DMS 273 (cell line): ENCODE measurements at regions not wholly inside any gene's neighbourhood (a gene's known extent, or its start where the extent isn't known, plus 50 kb on each side); places are given as distances from the start of the nearest gene placed in this dataset.
"Not testable (repeated sequence)": the region's sequence is repeated elsewhere in the genome, so short reads cannot be mapped to it uniquely, and the experiment has no call there.

Experiments
- DNase-seq: peaks from one replicate; lab custom pipeline; 2025; ENCODE audit not compliant: unreplicated experiment; lab: John Stamatoyannopoulos, UW

DNA sequence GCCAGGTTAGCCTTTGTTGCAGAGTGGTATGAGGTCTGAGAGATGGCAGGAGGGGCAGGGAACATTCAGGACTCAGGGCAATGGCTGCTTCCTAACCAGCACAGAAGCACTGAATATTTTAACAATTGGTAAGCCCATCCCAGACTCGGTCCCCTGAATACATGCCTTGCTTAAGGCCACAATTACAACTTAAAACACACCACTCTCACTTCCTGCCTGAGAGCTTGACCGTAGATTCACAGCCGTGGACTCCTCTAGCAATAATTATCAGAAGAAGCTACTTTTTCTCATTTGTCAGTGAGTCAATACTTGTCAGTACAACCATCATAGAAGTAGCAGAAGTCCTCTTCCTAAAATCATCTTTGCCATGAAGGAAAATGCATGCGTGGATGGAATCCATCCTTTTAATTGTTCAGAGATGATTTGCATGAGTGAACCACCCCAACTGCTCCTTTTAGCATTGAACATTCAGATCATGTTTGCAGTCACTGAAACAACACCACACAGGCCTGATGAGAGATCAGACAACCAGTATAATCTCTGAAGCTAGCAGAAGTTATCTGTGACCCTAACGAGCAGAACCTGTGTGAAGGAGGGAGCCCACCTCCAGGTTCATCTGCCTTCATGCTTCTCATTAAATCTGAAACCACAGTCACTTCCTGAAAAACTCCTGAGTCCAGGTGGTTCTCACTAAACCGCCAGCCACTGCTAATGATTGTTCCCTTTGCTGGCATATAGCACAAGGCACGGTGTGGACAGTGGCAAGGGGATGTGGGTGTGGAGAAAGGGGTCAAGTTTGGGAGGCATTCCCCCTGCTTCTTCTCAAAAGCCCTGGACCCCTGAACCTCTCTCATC lies 333.9 kb upstream of the CNR1 start:
- no peak for DNase-seq

DNA sequence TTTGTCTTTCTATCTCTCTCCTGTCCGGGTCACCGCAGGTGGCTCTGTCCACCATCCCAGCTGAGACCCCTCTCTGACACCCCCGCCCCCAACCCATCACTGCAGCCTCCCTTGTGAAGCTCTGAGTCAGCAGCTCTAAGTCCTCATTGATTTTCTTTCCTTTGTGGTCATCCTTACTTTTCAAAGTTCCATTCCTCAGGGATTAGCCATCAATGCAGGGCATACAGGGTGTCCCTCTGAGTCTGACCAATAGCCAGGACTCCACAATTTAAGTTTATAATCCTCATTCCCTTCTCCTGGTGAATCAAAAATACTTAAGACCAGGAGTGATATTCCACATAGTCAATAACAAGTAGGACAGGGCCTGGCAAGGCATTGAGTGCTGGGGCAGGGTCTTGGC lies 333.3 kb upstream of the CNR1 start:
- DNase-seq = no peak

DNA sequence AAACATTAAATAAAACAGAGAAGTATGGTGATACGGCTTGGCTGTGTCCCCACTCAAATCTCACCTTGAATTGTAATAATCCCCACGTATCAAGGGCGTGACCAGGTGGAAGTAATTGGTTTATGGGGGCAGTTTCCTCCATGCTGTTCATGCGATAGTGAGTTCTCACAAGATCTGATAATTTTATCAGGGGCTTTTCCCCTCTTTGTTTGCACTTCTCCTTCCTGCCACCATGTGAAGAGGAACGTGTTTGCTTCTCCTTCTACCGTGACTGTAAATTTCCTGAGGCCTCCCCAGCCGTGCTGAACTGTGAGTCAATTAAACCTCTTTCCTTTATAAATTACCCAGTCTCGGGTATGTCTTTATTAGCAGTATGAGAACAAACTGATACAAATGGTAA lies 331.3 kb upstream of the CNR1 start:
- DNase-seq = not testable (repeated sequence)

DNA sequence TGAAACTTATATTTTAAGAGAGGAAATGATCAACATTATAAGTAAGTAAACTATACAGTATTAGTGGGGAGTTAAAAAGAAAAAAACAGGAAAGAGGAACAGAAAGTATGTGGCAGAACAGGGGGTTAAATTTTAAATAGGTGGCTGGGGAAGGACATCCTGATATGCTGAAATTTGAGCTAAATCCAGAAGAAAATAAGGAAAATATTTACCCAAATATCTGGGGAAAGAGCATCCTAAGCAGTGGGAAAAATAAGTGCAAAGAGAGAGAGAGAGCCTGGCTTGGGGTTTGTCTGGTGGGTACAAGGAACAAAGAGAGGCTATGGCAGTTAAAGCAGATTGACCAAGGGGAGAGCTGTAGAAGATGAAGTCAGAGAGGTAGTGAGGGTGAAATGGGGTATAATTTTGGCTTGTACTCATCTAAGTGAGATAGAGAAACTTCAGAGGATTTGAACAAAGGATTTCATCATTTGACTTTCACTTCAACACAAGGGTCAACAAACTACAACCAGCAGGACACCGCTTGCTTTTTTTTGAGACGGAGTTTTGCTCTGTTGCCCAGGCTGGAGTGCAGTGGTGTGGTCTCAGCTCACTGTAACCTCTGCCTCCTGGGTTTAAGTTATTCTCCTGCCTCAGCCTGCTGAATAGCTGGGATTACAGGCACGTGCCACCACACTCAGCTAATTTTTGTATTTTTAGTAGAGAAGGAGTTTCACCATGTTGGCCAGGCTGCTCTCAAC lies 328.4 kb upstream of the CNR1 start:
- DNase-seq = no peak

DNA sequence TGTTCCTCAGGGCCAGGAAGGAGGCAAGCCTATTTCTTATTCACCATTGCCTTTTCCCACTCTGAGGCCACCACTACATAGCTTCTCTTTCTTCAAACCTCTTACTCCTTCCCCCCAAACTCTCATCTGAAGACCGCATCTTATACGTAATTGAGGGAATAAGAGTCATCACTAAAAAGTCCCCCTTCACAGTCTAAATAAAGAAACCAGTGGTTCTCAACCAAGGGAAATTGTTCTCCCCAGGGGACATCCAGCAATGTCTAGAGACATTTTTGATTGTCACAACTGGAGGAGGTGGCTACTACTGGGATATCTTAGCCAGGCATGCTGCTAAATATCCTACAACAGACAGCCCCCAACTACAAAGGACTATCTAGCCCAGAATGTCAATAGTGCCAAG lies 327.6 kb upstream of the CNR1 start:
- no peak for DNase-seq

DNA sequence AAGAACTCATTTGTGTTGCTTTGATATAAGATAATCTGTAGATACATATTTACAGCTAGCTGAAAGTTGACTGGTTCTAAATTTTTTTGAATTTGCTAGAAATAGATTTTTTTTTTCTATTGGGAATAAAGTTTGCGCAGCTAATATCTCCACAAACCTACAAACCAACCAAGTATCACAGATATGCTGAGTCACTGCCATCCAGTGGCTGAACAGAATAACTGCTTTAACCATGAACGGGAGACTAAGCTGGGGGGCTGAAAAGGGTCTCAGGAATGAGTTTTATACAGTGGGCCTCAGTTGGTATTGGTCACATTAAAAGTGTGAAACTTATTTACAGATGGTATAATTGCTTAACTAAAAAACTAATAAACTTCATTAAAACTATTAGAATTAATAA lies 326.7 kb upstream of the CNR1 start:
- DNase-seq = peak; percentile 27

DNA sequence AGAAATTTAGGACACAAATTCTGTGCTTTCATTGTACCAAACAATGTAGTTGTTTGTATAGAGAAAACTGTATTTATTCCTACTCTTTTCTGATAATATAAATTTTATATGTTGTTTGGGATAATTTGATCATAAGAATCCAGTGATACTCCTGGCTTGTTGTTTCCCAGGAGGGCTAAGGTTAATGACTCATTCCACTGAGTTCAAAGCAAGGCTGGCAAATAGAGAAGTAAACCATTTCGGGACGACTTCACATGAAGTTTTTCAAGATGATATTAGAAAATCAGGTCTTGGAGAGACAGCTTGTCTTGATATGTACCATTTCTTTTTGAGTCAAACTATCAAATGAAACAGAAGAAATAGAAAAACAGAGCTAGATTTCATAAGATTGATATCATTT lies 326.1 kb upstream of the CNR1 start:
- DNase-seq = no peak

DNA sequence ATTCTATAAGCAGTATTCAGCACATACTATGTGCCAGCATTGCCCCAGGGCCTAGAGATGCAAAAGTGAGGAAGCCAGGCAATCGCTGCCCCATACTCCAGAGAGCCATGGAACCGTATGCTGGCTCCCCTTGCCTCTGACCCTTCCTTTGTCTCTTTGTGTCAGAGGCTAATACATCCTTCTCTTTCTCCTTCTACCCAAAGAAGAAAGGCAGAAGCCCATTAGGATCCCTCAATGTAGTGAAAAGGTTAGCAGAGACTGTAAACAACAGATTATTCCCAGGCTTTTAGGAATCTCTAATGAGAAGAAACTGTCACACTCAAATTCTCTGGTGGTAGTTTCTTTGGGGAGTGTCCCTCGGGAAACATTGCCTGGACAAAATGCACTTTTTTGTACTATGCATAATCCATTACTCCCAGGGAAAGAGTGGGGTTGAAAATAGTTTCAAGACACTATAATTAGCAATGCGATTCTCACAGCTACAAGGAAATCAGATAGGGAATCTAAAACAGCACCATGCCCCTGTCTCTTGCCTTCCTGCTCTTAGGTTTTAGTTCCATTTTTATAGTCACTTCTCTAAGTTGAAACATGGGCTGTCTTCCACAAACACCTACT lies 325.2 kb upstream of the CNR1 start:
- DNase-seq = no peak

DNA sequence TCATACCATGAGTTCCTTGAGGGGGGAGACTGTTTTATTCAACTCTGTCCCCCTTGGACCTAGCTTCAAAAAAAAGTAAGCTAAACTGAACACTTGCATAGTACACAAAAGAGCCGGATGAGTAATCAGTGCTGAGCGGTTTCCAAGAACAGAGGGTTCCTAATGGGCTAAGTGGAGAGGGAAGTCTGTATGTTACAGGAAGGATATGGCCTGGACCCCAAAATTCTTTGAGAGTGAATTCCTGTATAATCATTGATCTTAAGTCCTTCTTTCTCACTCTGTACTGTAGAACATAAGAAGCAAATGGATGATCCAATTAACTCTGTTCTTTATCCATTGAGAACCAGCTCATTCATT lies 324.7 kb upstream of the CNR1 start:
- DNase-seq = no peak

DNA sequence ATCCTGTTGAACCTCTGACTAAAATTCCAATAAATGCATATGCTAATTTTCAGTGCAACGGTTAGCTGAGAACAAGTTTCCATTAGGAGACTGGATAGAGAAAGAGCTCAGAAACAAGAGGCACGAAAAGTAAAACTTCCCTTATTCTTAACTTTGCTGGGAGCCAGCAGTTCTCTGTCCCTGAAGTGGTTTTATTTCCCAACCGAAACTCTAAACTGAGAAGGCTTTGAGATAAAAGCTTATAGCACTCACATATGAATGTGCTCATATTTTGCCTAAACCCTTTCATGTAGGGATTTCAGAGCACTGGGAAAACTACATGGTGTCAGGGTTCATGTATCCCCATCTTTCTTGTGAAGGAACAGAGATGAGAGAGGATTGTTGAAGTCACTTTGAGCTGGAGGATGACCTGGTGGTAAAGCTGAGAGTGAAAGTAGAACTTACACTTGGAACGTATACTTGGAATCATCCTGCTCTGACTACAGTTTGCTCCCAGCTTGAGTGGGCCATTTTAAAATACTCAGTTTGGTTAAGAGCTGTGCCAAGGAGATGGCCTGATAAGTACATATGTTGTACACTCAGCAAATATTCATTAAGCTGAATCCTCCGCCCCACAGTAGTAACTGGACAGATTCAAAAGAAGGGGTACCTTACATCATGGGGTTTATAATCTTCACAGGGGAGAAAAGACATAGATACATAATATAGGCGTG lies 324.2 kb upstream of the CNR1 start:
- DNase-seq = no peak

DNA sequence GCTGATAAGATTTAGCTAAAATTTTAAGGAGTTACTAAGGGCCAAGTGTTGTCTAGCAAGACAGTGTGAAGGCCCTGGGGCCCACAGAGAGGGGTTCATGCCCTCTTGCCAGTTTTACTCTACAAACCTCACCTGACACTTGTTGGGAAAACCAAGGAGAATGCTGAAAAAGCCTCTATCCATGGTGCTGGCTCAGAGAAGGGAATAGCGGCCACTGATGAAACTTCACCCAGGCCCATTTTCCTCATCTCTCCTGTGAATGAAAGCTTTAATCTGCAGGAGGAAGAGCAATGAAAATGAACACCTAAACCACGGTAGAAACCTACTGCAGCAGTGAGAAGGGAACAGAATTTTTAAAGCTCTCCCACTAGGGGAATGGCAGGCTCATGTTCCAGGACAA lies 317.3 kb upstream of the CNR1 start:
- no peak for DNase-seq

DNA sequence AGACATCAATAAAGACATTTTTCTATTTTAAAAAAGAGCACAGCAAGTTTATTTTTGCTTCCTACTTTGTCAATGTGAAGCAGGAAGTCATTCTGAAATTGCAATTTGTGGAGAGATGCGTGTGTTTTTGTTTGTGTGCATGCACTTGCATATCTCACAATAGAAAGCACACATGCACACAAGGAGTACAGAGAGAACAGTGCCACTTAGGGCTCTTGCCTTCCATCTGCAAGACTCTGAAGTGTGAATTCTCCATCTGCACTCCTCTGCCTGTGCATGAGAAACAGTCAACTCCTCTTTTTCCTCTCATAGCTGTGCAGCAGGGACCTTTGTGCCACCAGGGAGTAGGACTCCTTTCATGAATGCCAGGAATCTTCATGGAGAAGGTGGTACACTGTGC lies 316.3 kb upstream of the CNR1 start:
- no peak for DNase-seq

DNA sequence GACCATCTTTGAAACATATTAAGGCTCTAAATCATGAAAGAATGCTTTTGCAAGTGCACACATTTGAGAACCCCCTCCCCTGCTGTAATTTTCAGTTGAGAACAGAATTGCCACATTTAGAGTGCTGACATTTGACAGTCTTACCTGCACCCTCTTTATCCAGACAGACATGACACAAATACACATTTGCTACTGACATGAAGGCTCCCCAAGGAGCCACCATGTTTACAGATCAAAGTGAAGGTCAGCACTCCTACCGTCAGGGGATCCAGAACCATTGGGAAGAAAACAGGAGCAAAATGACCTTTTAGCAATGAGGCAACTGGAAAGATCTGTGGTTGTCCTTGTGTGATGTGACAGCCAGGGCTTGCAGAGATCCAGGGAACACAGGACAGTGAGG lies 315.4 kb upstream of the CNR1 start:
- DNase-seq = no peak

DNA sequence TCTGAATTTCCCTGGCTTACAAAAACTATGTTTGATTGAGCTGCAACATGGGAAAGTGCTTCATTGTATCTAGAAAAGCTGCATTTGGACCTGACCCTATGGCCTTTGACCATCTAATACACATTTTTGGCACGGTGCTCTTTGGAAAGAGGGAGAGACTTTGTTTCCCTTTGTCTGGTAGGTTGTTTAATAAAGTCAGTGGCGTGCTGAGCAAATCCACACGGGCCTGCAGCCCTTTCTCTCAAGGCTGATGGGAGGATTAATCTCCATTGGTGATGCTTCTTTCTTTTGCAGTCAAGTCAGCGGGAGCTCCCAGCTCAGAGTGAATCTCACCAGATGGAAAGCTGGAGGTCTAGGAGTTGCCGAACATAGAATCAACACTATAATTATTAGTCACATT lies 314.7 kb upstream of the CNR1 start:
- no peak for DNase-seq

DNA sequence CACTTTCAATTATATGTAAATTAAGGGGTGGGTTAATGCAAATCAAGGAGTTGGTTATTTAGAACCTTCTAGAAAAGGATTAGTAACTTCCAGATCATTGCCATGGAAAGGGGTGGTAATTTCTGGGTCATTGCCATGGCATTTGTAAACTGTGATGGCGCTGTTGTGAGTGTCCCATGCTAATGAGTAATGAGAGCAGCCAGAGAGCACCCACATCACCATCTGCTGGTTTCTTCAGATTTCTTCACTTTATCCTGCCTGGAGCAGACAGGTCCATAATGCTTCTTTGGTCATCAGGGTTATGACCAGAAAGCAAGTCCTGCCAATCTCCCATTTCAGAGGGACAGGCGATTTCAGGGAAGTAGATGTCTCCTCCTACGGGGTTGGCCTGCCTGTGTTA lies 311.3 kb upstream of the CNR1 start:
- peak; percentile 23 for DNase-seq

DNA sequence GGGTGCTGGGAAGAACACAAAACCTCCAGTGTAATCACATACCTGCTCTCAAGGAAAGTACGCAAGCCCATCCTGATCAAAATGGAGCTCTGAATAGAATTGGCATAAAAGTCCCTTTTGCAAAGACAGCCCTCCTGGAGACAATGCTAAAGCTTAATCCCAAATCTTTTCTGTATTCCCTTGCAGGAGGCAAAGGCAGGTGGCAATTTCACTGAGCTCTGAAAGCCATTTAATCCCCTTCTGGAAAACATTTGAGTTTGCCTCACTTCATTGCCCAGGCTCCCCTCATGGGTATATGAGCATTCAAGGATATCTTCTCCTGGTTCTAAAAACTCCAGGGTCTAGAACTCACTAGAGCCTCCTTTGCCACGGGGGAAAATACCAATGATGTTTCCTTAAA lies 310.2 kb upstream of the CNR1 start:
- no peak for DNase-seq

DNA sequence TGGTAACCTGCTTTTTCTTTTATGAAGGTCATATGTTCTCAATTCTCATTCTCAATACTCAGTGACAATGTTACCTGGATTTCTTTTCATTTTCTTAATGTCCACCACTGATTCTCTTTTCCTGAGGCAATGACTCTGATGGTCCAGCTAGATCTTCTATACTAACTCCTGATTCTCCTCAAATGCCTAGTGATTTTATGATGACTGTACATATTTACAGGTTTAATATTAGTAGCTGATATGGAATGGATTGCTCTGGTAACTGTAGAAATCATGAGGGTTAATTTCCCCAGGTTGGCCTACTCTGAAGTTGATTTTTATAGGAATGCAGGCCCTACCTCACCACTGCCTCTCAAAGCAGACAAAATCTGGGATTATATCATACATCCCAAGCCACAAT lies 308.6 kb upstream of the CNR1 start:
- DNase-seq = no peak

DNA sequence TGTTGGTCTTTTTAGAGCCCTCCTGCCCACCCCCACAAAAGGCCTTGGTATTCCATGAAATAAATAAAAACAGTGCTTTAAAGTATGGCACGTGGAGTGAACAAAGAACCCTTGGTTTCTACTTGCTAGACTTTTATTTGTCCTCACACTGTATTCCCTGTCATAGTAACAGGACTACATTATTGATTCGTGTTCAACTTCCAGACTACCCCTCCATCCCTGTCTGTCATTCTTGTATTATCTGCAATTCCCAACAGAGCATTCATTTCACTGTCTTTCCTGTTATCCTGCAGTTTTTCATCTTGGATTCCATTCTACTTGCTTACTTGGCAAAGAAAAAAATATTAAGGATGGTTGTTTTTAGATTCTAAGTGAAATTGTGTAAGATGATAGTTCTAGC lies 307.4 kb upstream of the CNR1 start:
- DNase-seq = no peak

DNA sequence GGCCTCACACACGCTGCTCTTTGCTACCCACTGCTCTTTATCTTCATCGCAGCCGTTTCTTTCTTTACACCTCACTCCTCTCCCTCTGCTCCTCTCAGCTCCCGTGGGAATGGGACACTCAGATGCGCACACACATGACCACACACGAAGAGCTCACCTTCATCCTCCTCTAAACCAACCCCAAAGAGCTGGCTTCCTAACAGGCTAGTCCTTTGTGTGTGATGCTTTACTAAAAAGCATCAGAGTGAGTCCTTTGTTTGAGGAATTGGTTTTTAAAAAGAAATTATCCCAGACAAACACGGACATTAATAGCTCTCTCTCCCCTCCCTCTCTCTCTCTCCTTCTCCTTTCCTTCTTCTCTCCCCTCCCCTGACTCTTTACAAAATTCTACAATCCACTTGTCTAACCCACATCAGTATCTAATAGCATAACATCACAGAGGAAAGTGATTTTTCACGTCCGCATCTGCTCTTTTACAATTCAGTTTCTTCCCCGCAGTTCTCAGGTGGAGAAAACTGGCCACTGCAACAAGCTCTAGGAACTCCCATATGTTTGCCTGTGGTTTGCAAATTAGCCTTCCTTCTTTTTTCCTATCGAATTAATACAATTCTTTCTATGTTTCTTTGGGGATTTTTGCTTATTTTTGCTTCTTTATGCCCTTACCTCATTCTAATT lies 306.8 kb upstream of the CNR1 start:
- DNase-seq = no peak

DNA sequence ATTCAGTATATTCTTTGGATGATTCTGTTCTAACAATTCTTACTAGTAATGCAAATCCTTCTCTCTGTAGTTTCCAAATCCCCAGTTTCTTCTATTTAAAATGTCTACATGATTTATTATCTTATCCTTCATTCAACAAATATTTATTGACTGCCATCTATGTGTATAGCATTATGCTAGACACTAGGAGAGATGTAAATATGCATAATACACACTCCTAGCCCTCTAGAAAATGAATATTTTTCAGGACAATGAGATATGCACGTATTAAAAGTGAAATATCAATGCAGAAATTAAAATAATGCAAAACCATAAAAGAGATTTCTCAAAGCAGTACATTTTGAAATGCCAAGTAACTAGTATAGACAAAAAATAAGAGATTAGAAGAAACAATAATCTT lies 293.5 kb upstream of the CNR1 start:
- DNase-seq = no peak

DNA sequence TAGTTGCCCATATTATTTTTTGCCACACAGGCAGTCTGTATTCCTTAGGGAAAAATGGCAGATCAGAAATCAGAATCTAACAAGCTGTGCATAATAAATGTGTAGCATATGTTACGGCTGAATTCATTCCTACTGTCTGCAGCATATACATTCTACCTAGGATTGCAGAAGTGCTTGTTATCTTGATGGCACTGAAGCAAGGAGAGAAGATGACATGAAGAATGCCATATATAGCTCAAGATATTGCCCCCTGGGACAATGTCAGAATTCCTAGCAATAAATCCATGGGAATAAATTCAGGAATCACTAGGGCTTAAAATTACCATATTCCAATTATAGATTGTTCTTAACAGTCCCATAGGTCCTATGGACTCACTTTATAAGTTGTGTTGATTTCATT lies 293.0 kb upstream of the CNR1 start:
- peak; percentile 55 for DNase-seq
